Spleen (tissue), 7 donors: ENCODE measurements at regions not wholly inside any gene's neighbourhood (a gene's known extent, or its start where the extent isn't known, plus 50 kb on each side); places are given as distances from the start of the nearest gene placed in this dataset.

Experiments
- POLR2A ChIP-seq, 3 donors: fragments of 450-650 bp; IDR thresholded peaks; one replicate each; pipeline ENCODE4 v1.5.1; 2017; ENCODE audit warnings: antibody characterized with exemption in 3 of 3, mild to moderate bottlenecking in 1 of 3
- TF ChIP-seq, protein P1 (sequence below), 11 experiments: fragments of 200-600 bp in 7 of 11; fragments of 450-650 bp in 4 of 11; sonication (generic) in 4 of 11; IDR thresholded peaks in 8 of 11; conservative IDR thresholded peaks in 3 of 11; 1 replicate in 7 of 11; 2 replicates in 4 of 11; pipeline versions ENCODE4 v1.4.0 to v1.8.0; 2016 to 2021; ENCODE audit warnings: antibody characterized with exemption in 11 of 11, inconsistent platforms in 4 of 11, mild to moderate bottlenecking in 1 of 11
- donor health status: DM: no; HTN: no; CAD: no; lungs with moderate emphysema.
- donor health status: DM: no; HTN: no; CAD: no.
- donor health status: DM: no; HTN: no; CAD: no.

- TF ChIP-seq, protein P1, sequence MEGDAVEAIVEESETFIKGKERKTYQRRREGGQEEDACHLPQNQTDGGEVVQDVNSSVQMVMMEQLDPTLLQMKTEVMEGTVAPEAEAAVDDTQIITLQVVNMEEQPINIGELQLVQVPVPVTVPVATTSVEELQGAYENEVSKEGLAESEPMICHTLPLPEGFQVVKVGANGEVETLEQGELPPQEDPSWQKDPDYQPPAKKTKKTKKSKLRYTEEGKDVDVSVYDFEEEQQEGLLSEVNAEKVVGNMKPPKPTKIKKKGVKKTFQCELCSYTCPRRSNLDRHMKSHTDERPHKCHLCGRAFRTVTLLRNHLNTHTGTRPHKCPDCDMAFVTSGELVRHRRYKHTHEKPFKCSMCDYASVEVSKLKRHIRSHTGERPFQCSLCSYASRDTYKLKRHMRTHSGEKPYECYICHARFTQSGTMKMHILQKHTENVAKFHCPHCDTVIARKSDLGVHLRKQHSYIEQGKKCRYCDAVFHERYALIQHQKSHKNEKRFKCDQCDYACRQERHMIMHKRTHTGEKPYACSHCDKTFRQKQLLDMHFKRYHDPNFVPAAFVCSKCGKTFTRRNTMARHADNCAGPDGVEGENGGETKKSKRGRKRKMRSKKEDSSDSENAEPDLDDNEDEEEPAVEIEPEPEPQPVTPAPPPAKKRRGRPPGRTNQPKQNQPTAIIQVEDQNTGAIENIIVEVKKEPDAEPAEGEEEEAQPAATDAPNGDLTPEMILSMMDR (IDR thresholded peaks at IDR 0.05 in 8 of 11, conservative IDR thresholded peaks at IDR 0.05 in 3 of 11), result no peak
- TF ChIP-seq POLR2A (IDR thresholded peaks at IDR 0.05), result no peak
Observed at GRCh38 chr10:37684765-37685164, 172.6 kb downstream of the ZNF248 start.
